Psoas muscle (tissue), 7 donors: ENCODE measurements at regions not wholly inside any gene's neighbourhood (a gene's known extent, or its start where the extent isn't known, plus 50 kb on each side); places are given as distances from the start of the nearest gene placed in this dataset.

ENCODE experiments used
- ATAC-seq, 4 donors: fragments of 200-7000 bp; cut with Tn5 transposase; one replicate each; pipeline ENCODE4 v1.9.1; 2020; ENCODE audit warnings: moderate library complexity in 3 of 4, mild to moderate bottlenecking in 2 of 4
- DNase-seq, 2 donors: peaks; one replicate each; pipeline ENCODE4 v3.0.0-alpha.2; 2020
- H3K27ac ChIP-seq: fragments of 200-600 bp; one replicate; pipeline ENCODE4 v1.8.0; 2022
- H3K27me3 ChIP-seq, 3 donors: fragments of 200-600 bp in 1 of 3; one replicate each; pipeline versions ENCODE4 v1.6.1 to v1.8.0; 2013 to 2022; ENCODE audit warnings: low read length in 2 of 3, mild to moderate bottlenecking in 2 of 3, moderate library complexity in 1 of 3; ENCODE audit not compliant: insufficient read depth in 3 of 3
- H3K36me3 ChIP-seq, 2 donors: fragments of 200-600 bp in 1 of 2; one replicate each; pipeline versions ENCODE4 v1.6.1 to v1.8.0; 2013 to 2022; ENCODE audit warnings: low read depth in 1 of 2, mild to moderate bottlenecking in 1 of 2, moderate library complexity in 1 of 2; ENCODE audit not compliant: insufficient read depth in 1 of 2
- H3K4me1 ChIP-seq: fragments of 200-600 bp; one replicate; pipeline ENCODE4 v1.8.0; 2022
- H3K4me3 ChIP-seq: fragments of 200-600 bp; one replicate; pipeline ENCODE4 v1.8.0; 2022; ENCODE audit warnings: mild to moderate bottlenecking
- H3K9me3 ChIP-seq: fragments of 200-600 bp; one replicate; pipeline ENCODE4 v1.8.0; 2022
- WGBS, 3 donors: extraction: QIAGEN DNeasy Blood & Tissue Kit; methylation state at CpG; one replicate each; pipeline versions ENCODE4 v1.1.6 to v1.1.7; 2013; 5-methylcytosine and 5-hydroxymethylcytosine counted together
- intact Hi-C, 2 donors: fragments of 100-400 bp; cut with DNase I; formaldehyde crosslinking; loops; one replicate each; pipeline versions ENCODE4 v1.11.0 to v1.14.2; 2022
- TF ChIP-seq, protein P1 (sequence below): fragments of 200-600 bp; IDR thresholded peaks from one replicate; pipeline ENCODE4 v1.8.0; 2022; ENCODE audit warnings: antibody characterized with exemption
- donor health status: healthy with polysubstance abuse.
- donor health status: DM: no; HTN: no; CAD: no; lungs with moderate emphysema.
- donor health status: Bipolar disorder and iron deficiency.
- donor health status: healthy.
- donor health status: DM: yes; HTN: yes; CAD: no.
- donor health status: DM: no; HTN: no; CAD: no.
- donor health status: DM: yes; HTN: yes; CAD: no.

DNA sequence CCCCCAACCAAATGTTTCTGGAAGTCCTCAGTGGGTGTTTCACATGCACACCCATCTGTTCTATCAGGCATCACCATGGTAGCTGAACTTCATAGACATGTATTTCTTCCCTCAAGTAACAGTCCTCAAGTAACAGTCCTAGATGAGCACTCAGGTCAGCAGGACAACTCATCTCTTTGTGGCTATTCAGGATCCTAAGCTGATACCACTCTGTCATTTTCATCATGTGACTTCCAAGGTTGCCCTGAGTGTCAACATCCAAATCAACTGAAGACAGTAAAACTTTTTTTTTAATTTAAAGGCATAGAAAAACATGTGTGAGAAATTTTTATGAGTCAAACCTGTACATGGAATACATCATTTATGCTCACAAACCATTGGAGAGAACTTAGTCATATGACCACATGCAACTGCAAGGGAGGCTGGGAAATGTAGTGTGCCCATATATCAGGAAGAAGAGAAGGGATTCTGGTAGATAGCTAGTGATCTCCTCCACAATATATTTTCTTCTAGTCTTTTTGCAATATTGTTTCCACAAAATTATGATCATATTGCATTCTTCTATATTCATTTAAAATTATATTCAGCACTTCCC, 64.2 kb upstream of the FST start:
- TF ChIP-seq, protein P1, sequence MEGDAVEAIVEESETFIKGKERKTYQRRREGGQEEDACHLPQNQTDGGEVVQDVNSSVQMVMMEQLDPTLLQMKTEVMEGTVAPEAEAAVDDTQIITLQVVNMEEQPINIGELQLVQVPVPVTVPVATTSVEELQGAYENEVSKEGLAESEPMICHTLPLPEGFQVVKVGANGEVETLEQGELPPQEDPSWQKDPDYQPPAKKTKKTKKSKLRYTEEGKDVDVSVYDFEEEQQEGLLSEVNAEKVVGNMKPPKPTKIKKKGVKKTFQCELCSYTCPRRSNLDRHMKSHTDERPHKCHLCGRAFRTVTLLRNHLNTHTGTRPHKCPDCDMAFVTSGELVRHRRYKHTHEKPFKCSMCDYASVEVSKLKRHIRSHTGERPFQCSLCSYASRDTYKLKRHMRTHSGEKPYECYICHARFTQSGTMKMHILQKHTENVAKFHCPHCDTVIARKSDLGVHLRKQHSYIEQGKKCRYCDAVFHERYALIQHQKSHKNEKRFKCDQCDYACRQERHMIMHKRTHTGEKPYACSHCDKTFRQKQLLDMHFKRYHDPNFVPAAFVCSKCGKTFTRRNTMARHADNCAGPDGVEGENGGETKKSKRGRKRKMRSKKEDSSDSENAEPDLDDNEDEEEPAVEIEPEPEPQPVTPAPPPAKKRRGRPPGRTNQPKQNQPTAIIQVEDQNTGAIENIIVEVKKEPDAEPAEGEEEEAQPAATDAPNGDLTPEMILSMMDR, result no peak
- H3K9me3 ChIP-seq, result no peaks in the 10 kb centered on the region
- H3K4me1 ChIP-seq, result no peaks in the 10 kb centered on the region
- H3K36me3 ChIP-seq, result no peaks in the 10 kb centered on the region
- DNase-seq (no peak), ATAC-seq (no peak)
- H3K27me3 ChIP-seq, result no peaks in the 10 kb centered on the region
- intact Hi-C loops, result no loop called here
- H3K27ac ChIP-seq, result no peak overlapping the region
- no peak overlapping the region for H3K4me3 ChIP-seq

DNA sequence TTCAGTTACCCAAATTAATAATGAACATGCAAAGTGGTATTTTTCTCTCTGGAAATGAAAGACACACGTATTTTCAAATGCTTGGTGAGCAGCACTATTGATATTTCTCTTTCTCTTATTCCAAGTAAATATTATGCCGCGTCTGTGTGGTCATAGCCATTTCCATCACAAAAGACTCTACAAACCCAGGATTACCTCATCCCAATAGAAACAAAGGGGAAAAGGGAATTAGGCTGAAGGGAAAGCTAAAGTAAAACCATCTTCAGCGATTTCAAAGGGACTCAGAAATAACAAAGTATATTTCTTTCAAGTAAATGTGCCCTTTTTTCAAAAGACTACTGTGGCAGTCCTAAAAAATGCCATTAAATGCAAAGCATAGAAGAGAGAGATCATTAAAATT, 62.0 kb upstream of the FST start:
- 65 to 70% (median 69%) methylated on average over 4 of the region's 4 CpGs for WGBS, 3 donors
- no peaks in the 10 kb centered on the region for H3K36me3 ChIP-seq
- ATAC-seq (no peak), DNase-seq (no peak)
- H3K9me3 ChIP-seq, result no peaks in the 10 kb centered on the region
- no peak overlapping the region for H3K27ac ChIP-seq
- TF ChIP-seq, protein P1, result no peak
- H3K27me3 ChIP-seq, result no peaks in the 10 kb centered on the region
- no peak overlapping the region for H3K4me3 ChIP-seq
- no peaks in the 10 kb centered on the region for H3K4me1 ChIP-seq
- intact Hi-C loops, result no loop called here

GRCh38 chr5:53418826-53419658, 61.4 kb upstream of the FST start:
- TF ChIP-seq, protein P1, result no peak
- no peaks in the 10 kb centered on the region for H3K36me3 ChIP-seq
- H3K27ac ChIP-seq, result no peak overlapping the region
- 86 to 91% (median 88%) methylated on average over 5 of the region's 5 CpGs for WGBS, 3 donors
- no peaks in the 10 kb centered on the region for H3K27me3 ChIP-seq
- H3K9me3 ChIP-seq, result no peaks in the 10 kb centered on the region
- H3K4me1 ChIP-seq, result no peaks in the 10 kb centered on the region
- peak in 2 of 4 donors; percentile 24 to 59 for ATAC-seq
- intact Hi-C loops, result no loop called here
- DNase-seq, result no peak
- no peak overlapping the region for H3K4me3 ChIP-seq

DNA sequence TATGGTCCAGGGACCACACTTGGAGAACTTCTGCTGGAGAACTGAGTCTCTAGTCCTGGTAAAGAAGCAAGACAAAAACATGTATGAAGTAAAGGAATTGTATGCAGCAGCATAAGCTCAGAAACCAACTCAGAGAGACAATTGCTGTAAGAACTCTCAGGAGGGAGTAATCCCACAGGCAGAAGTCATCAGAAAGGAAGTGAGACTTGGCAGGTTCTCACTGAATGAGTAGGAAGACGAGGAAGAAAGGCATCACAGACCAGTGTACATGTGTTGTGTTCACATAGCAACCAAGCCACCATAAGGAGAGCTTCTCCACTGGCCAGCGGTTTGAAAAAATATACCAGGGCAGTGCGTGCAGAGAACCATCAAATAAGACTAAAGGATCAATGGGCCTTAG, 57.9 kb upstream of the FST start:
- no peak overlapping the region for H3K4me3 ChIP-seq
- intact Hi-C loops, result loop anchor here in 1 of 2 donors (10.0 kb wide), 1 partner anchor 802 kb away; no protein-coding TSS in a partner anchor
- DNase-seq, result no peak
- no peaks in the 10 kb centered on the region for H3K4me1 ChIP-seq
- no peaks in the 10 kb centered on the region for H3K9me3 ChIP-seq
- no peak for ATAC-seq
- H3K36me3 ChIP-seq, result no peaks in the 10 kb centered on the region
- TF ChIP-seq, protein P1, result no peak
- no peak overlapping the region for H3K27ac ChIP-seq
- 67 to 70% (median 67%) methylated on average over 3 of the region's 3 CpGs for WGBS, 3 donors
- no peaks in the 10 kb centered on the region for H3K27me3 ChIP-seq
